ENCODE measurements at regions not wholly inside any gene's neighbourhood (a gene's known extent, or its start where the extent isn't known, plus 50 kb on each side); places are given as distances from the start of the nearest gene placed in this dataset.

DNA sequence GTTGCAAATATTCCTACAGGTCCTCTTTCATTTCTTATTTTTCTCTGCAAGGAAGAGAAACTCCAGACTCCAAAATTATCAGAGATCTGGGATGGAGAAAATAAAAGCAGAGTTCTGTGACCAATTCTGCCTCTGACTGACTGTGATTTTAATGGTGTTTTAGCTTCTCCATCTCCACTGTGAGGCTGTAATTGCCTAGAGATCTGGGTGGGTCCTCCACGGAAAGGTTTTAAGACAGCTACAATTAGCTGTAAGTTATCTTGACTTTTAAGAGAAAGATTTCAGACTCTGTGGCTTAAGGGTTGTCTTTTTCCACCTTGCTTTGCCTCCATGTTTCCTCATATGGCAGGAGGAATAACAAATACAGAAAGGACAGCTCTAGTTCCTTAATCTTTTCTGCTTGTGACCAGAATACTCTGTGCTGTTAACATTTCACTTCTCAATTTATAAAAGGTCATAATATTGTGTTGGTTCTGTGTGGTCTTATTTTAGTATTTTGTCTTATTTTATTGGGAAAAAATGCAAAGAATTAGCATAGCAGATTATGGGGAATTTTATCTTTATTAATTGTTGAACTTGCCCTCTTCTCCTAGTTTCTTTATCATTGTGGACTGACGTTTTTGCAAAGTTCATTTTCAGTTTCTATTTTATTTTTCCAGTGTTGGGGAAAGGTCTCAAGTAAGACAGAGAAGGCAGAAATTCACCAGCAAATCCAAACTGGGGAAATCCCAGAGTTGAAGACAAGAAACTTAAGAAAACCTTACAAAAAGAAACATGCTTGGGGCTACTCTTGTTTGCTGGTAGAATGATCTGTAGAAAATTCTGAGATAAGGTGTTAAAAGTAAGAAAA is 157.9 kb downstream of the RAP2B start:
- TF ChIP-seq POLR2A (IDR thresholded peaks at IDR 0.05): no peak
- TF ChIP-seq, protein P1, sequence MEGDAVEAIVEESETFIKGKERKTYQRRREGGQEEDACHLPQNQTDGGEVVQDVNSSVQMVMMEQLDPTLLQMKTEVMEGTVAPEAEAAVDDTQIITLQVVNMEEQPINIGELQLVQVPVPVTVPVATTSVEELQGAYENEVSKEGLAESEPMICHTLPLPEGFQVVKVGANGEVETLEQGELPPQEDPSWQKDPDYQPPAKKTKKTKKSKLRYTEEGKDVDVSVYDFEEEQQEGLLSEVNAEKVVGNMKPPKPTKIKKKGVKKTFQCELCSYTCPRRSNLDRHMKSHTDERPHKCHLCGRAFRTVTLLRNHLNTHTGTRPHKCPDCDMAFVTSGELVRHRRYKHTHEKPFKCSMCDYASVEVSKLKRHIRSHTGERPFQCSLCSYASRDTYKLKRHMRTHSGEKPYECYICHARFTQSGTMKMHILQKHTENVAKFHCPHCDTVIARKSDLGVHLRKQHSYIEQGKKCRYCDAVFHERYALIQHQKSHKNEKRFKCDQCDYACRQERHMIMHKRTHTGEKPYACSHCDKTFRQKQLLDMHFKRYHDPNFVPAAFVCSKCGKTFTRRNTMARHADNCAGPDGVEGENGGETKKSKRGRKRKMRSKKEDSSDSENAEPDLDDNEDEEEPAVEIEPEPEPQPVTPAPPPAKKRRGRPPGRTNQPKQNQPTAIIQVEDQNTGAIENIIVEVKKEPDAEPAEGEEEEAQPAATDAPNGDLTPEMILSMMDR (IDR thresholded peaks at IDR 0.05): no peak

Data from body of pancreas (tissue), 4 donors.